ENCODE measurements at regions not wholly inside any gene's neighbourhood (a gene's known extent, or its start where the extent isn't known, plus 50 kb on each side); places are given as distances from the start of the nearest gene placed in this dataset.

GRCh38 chr6:9523462-9523861 is 891.4 kb downstream of the TFAP2A start:
- TF ChIP-seq POLR2A (IDR thresholded peaks at IDR 0.05; ENCODE audit: low read length) (no peak), GATA1 (IDR thresholded peaks at IDR 0.05; ENCODE audit: low read depth, low read length) (no peak)
